ENCODE measurements at regions not wholly inside any gene's neighbourhood (a gene's known extent, or its start where the extent isn't known, plus 50 kb on each side); places are given as distances from the start of the nearest gene placed in this dataset.

GRCh38 chr7:110104243-110104642 is 986.7 kb upstream of the LRRN3 start:
- DNase-seq (no peak), FAIRE-seq (no peak)
- Histone ChIP-seq H3K9me3 (ENCODE audit: control insufficient read depth in 2 of 3, insufficient read depth in 1 of 3, low read length in 3 of 3) (no peaks in the 10 kb centered on the region), H3K27ac (ENCODE audit: low read depth in 2 of 2, low read length in 2 of 2) (no peak overlapping the region), H3K4me3 (ENCODE audit: low read length in 3 of 3) (no peak overlapping the region), H3K36me3 (ENCODE audit: control insufficient read depth in 2 of 3, insufficient read depth in 3 of 3, low read length in 3 of 3) (no peaks in the 10 kb centered on the region), H3K27me3 (ENCODE audit: control insufficient read depth, insufficient read depth, low read length) (no peaks in the 10 kb centered on the region), H3K4me1 (ENCODE audit: control insufficient read depth in 2 of 3, insufficient read depth in 2 of 3, low read depth in 1 of 3, low read length in 3 of 3) (no peaks in the 10 kb centered on the region), H3K9ac (ENCODE audit: low read length in 3 of 3) (no peak overlapping the region)
- intact Hi-C loops (cut with DNase I): no loop called here
- no peak for TF ChIP-seq CTCF (IDR thresholded peaks at IDR 0.05; ENCODE audit: borderline replicate concordance, extremely low read depth, insufficient read depth)

- DNase-seq (peak in 1 of 5 donors; percentile 5), FAIRE-seq (no peak)
- Histone ChIP-seq H3K9ac (ENCODE audit: low read length in 3 of 3) (no peak overlapping the region), H3K27me3 (ENCODE audit: control insufficient read depth, insufficient read depth, low read length) (no peaks in the 10 kb centered on the region), H3K36me3 (ENCODE audit: control insufficient read depth in 2 of 3, insufficient read depth in 3 of 3, low read length in 3 of 3) (no peaks in the 10 kb centered on the region), H3K9me3 (ENCODE audit: control insufficient read depth in 2 of 3, insufficient read depth in 1 of 3, low read length in 3 of 3) (no peaks in the 10 kb centered on the region), H3K4me1 (ENCODE audit: control insufficient read depth in 2 of 3, insufficient read depth in 2 of 3, low read depth in 1 of 3, low read length in 3 of 3) (no peaks in the 10 kb centered on the region), H3K4me3 (ENCODE audit: low read length in 3 of 3) (no peak overlapping the region), H3K27ac (ENCODE audit: low read depth in 2 of 2, low read length in 2 of 2) (no peak overlapping the region)
- intact Hi-C loops (cut with DNase I): no loop called here
- no peak for TF ChIP-seq CTCF (IDR thresholded peaks at IDR 0.05; ENCODE audit: borderline replicate concordance, extremely low read depth, insufficient read depth)
Measured at GRCh38 chr7:110105307-110105706, 985.6 kb upstream of the LRRN3 start.

GRCh38 chr7:110105840-110106239 is 985.1 kb upstream of the LRRN3 start:
- no peak for TF ChIP-seq CTCF (IDR thresholded peaks at IDR 0.05; ENCODE audit: borderline replicate concordance, extremely low read depth, insufficient read depth)
- Histone ChIP-seq H3K4me1 (ENCODE audit: control insufficient read depth in 2 of 3, insufficient read depth in 2 of 3, low read depth in 1 of 3, low read length in 3 of 3) (no peaks in the 10 kb centered on the region), H3K36me3 (ENCODE audit: control insufficient read depth in 2 of 3, insufficient read depth in 3 of 3, low read length in 3 of 3) (no peaks in the 10 kb centered on the region), H3K9me3 (ENCODE audit: control insufficient read depth in 2 of 3, insufficient read depth in 1 of 3, low read length in 3 of 3) (no peaks in the 10 kb centered on the region), H3K4me3 (ENCODE audit: low read length in 3 of 3) (no peak overlapping the region), H3K27ac (ENCODE audit: low read depth in 2 of 2, low read length in 2 of 2) (no peak overlapping the region), H3K27me3 (ENCODE audit: control insufficient read depth, insufficient read depth, low read length) (no peaks in the 10 kb centered on the region), H3K9ac (ENCODE audit: low read length in 3 of 3) (no peak overlapping the region)
- DNase-seq (no peak), FAIRE-seq (no peak)
- intact Hi-C loops (cut with DNase I): no loop called here

- no peak overlapping the region for H3K27ac ChIP-seq (ENCODE audit: low read depth in 2 of 2, low read length in 2 of 2)
- H3K4me1 ChIP-seq (ENCODE audit: control insufficient read depth in 2 of 3, insufficient read depth in 2 of 3, low read depth in 1 of 3, low read length in 3 of 3): no peaks in the 10 kb centered on the region
- no peak for TF ChIP-seq CTCF (IDR thresholded peaks at IDR 0.05; ENCODE audit: borderline replicate concordance, extremely low read depth, insufficient read depth)
- H3K9me3 ChIP-seq (ENCODE audit: control insufficient read depth in 2 of 3, insufficient read depth in 1 of 3, low read length in 3 of 3): no peaks in the 10 kb centered on the region
- H3K36me3 ChIP-seq (ENCODE audit: control insufficient read depth in 2 of 3, insufficient read depth in 3 of 3, low read length in 3 of 3): no peaks in the 10 kb centered on the region
- H3K4me3 ChIP-seq (ENCODE audit: low read length in 3 of 3): no peak overlapping the region
- DNase-seq (no peak), FAIRE-seq (no peak)
- intact Hi-C loops (cut with DNase I): no loop called here
- H3K27me3 ChIP-seq (ENCODE audit: control insufficient read depth, insufficient read depth, low read length): no peaks in the 10 kb centered on the region
- no peak overlapping the region for H3K9ac ChIP-seq (ENCODE audit: low read length in 3 of 3)
Measured at GRCh38 chr7:110119883-110120581, 970.9 kb upstream of the LRRN3 start.
